ENCODE measurements at regions not wholly inside any gene's neighbourhood (a gene's known extent, or its start where the extent isn't known, plus 50 kb on each side); places are given as distances from the start of the nearest gene placed in this dataset.

GRCh38 chr3:22938739-22939138, 264.4 kb upstream of the UBE2E2 start:
- TF ChIP-seq EZH2 (IDR thresholded peaks at IDR 0.05; ENCODE audit: borderline replicate concordance, low read depth, low read length, severe bottlenecking): no peak
- TF ChIP-seq, protein P1, sequence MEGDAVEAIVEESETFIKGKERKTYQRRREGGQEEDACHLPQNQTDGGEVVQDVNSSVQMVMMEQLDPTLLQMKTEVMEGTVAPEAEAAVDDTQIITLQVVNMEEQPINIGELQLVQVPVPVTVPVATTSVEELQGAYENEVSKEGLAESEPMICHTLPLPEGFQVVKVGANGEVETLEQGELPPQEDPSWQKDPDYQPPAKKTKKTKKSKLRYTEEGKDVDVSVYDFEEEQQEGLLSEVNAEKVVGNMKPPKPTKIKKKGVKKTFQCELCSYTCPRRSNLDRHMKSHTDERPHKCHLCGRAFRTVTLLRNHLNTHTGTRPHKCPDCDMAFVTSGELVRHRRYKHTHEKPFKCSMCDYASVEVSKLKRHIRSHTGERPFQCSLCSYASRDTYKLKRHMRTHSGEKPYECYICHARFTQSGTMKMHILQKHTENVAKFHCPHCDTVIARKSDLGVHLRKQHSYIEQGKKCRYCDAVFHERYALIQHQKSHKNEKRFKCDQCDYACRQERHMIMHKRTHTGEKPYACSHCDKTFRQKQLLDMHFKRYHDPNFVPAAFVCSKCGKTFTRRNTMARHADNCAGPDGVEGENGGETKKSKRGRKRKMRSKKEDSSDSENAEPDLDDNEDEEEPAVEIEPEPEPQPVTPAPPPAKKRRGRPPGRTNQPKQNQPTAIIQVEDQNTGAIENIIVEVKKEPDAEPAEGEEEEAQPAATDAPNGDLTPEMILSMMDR (IDR thresholded peaks at IDR 0.05; ENCODE audit: borderline replicate concordance, extremely low read depth, low read length, poor library complexity, severe bottlenecking): no peak

All from DND-41 (cell line).